ENCODE measurements at regions not wholly inside any gene's neighbourhood (a gene's known extent, or its start where the extent isn't known, plus 50 kb on each side); places are given as distances from the start of the nearest gene placed in this dataset.

GRCh38 chr6:104017410-104018381, 842.0 kb downstream of the HACE1 start:
- Histone ChIP-seq H3K27me3 (ENCODE audit: control insufficient read depth, insufficient read depth, low read length) (no peaks in the 10 kb centered on the region), H3K27ac (ENCODE audit: low read depth in 2 of 2, low read length in 2 of 2) (no peak overlapping the region), H3K36me3 (ENCODE audit: control insufficient read depth in 2 of 3, insufficient read depth in 3 of 3, low read length in 3 of 3) (no peaks in the 10 kb centered on the region), H3K4me1 (ENCODE audit: control insufficient read depth in 2 of 3, insufficient read depth in 2 of 3, low read depth in 1 of 3, low read length in 3 of 3) (no peaks in the 10 kb centered on the region), H3K9me3 (ENCODE audit: control insufficient read depth in 2 of 3, insufficient read depth in 1 of 3, low read length in 3 of 3) (no peaks in the 10 kb centered on the region), H3K9ac (ENCODE audit: low read length in 3 of 3) (no peak overlapping the region), H3K4me3 (ENCODE audit: low read length in 3 of 3) (no peak overlapping the region)
- intact Hi-C loops (cut with DNase I): no loop called here
- no peak for FAIRE-seq
- no peak for TF ChIP-seq CTCF (IDR thresholded peaks at IDR 0.05; ENCODE audit: borderline replicate concordance, extremely low read depth, insufficient read depth)
- peak in 1 of 5 donors; percentile 51 for DNase-seq

GRCh38 chr6:104014163-104014959, 845.4 kb downstream of the HACE1 start:
- FAIRE-seq: no peak
- H3K27me3 ChIP-seq (ENCODE audit: control insufficient read depth, insufficient read depth, low read length): no peaks in the 10 kb centered on the region
- H3K4me3 ChIP-seq (ENCODE audit: low read length in 3 of 3): no peak overlapping the region
- TF ChIP-seq CTCF (IDR thresholded peaks at IDR 0.05; ENCODE audit: borderline replicate concordance, extremely low read depth, insufficient read depth): no peak
- intact Hi-C loops (cut with DNase I): no loop called here
- H3K27ac ChIP-seq (ENCODE audit: low read depth in 2 of 2, low read length in 2 of 2): no peak overlapping the region
- H3K9me3 ChIP-seq (ENCODE audit: control insufficient read depth in 2 of 3, insufficient read depth in 1 of 3, low read length in 3 of 3): no peaks in the 10 kb centered on the region
- H3K36me3 ChIP-seq (ENCODE audit: control insufficient read depth in 2 of 3, insufficient read depth in 3 of 3, low read length in 3 of 3): no peaks in the 10 kb centered on the region
- no peaks in the 10 kb centered on the region for H3K4me1 ChIP-seq (ENCODE audit: control insufficient read depth in 2 of 3, insufficient read depth in 2 of 3, low read depth in 1 of 3, low read length in 3 of 3)
- no peak overlapping the region for H3K9ac ChIP-seq (ENCODE audit: low read length in 3 of 3)
- no peak for DNase-seq

GRCh38 chr6:104013312-104013971, 846.3 kb downstream of the HACE1 start:
- DNase-seq (no peak), FAIRE-seq (no peak)
- Histone ChIP-seq H3K27ac (ENCODE audit: low read depth in 2 of 2, low read length in 2 of 2) (no peak overlapping the region), H3K4me3 (ENCODE audit: low read length in 3 of 3) (no peak overlapping the region), H3K36me3 (ENCODE audit: control insufficient read depth in 2 of 3, insufficient read depth in 3 of 3, low read length in 3 of 3) (no peaks in the 10 kb centered on the region), H3K27me3 (ENCODE audit: control insufficient read depth, insufficient read depth, low read length) (no peaks in the 10 kb centered on the region), H3K9me3 (ENCODE audit: control insufficient read depth in 2 of 3, insufficient read depth in 1 of 3, low read length in 3 of 3) (no peaks in the 10 kb centered on the region), H3K4me1 (ENCODE audit: control insufficient read depth in 2 of 3, insufficient read depth in 2 of 3, low read depth in 1 of 3, low read length in 3 of 3) (no peaks in the 10 kb centered on the region), H3K9ac (ENCODE audit: low read length in 3 of 3) (no peak overlapping the region)
- intact Hi-C loops (cut with DNase I): no loop called here
- TF ChIP-seq CTCF (IDR thresholded peaks at IDR 0.05; ENCODE audit: borderline replicate concordance, extremely low read depth, insufficient read depth): no peak
